Spleen (tissue), 11 donors: ENCODE measurements at regions not wholly inside any gene's neighbourhood (a gene's known extent, or its start where the extent isn't known, plus 50 kb on each side); places are given as distances from the start of the nearest gene placed in this dataset.

Experiments used
- DNase-seq: peaks from one replicate; pipeline ENCODE4 v3.0.0-alpha.2; 2020
- H3K27ac ChIP-seq, 8 donors: fragments of 200-600 bp; sonication (generic) in 7 of 8; 1 replicate in 4 of 8; 2 replicates in 4 of 8; pipeline versions ENCODE4 v1.5.0 to v1.8.0; 2016 to 2021; ENCODE audit warnings: inconsistent platforms in 4 of 8, mild to moderate bottlenecking in 4 of 8, moderate library complexity in 1 of 8
- H3K27me3 ChIP-seq, 7 donors: fragments of 200-600 bp; sonication (generic) in 6 of 7; replicated peaks in 1 of 7; 1 replicate in 4 of 7; 2 replicates in 3 of 7; pipeline versions ENCODE4 v1.5.0 to v1.8.0; 2016 to 2021; ENCODE audit warnings: inconsistent platforms in 3 of 7, mild to moderate bottlenecking in 1 of 7
- H3K36me3 ChIP-seq, 6 donors: fragments of 200-600 bp; sonication (generic) in 5 of 6; 1 replicate in 4 of 6; 2 replicates in 2 of 6; pipeline versions ENCODE4 v1.5.0 to v1.8.0; 2016 to 2021; ENCODE audit warnings: inconsistent platforms in 2 of 6
- H3K4me1 ChIP-seq, 6 donors: fragments of 200-600 bp; sonication (generic) in 5 of 6; 1 replicate in 3 of 6; 2 replicates in 3 of 6; pipeline versions ENCODE4 v1.5.0 to v1.8.0; 2016 to 2021; ENCODE audit warnings: inconsistent platforms in 3 of 6
- H3K4me3 ChIP-seq, 8 donors: fragments of 200-600 bp; sonication (generic) in 7 of 8; 1 replicate in 4 of 8; 2 replicates in 4 of 8; pipeline versions ENCODE4 v1.5.0 to v1.8.0; 2016 to 2021; ENCODE audit warnings: inconsistent platforms in 4 of 8, mild to moderate bottlenecking in 4 of 8, moderate library complexity in 2 of 8
- H3K9me3 ChIP-seq, 8 donors: fragments of 200-600 bp; sonication (generic) in 7 of 8; 1 replicate in 4 of 8; 2 replicates in 4 of 8; pipeline versions ENCODE4 v1.5.0 to v1.8.0; 2016 to 2021; ENCODE audit warnings: inconsistent platforms in 4 of 8
- CTCF ChIP-seq, 11 experiments: fragments of 200-600 bp in 7 of 11; fragments of 450-650 bp in 4 of 11; sonication (generic) in 4 of 11; IDR thresholded peaks in 8 of 11; conservative IDR thresholded peaks in 3 of 11; 1 replicate in 7 of 11; 2 replicates in 4 of 11; pipeline versions ENCODE4 v1.4.0 to v1.8.0; 2016 to 2021; ENCODE audit warnings: antibody characterized with exemption in 11 of 11, inconsistent platforms in 4 of 11, mild to moderate bottlenecking in 1 of 11
- POLR2A ChIP-seq, 3 donors: fragments of 450-650 bp; IDR thresholded peaks; one replicate each; pipeline ENCODE4 v1.5.1; 2017; ENCODE audit warnings: antibody characterized with exemption in 3 of 3, mild to moderate bottlenecking in 1 of 3
- POLR2AphosphoS5 ChIP-seq, 3 donors: sonication (generic); formaldehyde crosslinking; IDR thresholded peaks; one replicate each; pipeline ENCODE4 v1.5.1; 2017; ENCODE audit warnings: antibody characterized with exemption in 3 of 3
- WGBS, 5 donors: extraction: QIAGEN DNeasy Blood & Tissue Kit in 3 of 5; methylation state at CpG; one replicate each; pipeline versions ENCODE4 v1.1.5 to v1.1.7; 2013 to 2018; 5-methylcytosine and 5-hydroxymethylcytosine counted together
- intact Hi-C: fragments of 100-400 bp; cut with DNase I; formaldehyde crosslinking; loops from one replicate; pipeline ENCODE4 v1.15.0; 2023; ENCODE audit warnings: low total_unique reads
- donor health status: healthy with polysubstance abuse.
- donor health status: DM: no; HTN: no; CAD: no; lungs with moderate emphysema.
- donor health status: DM: no; HTN: no; CAD: no.
- donor health status: Bipolar disorder and iron deficiency.
- donor health status: healthy.
- donor health status: DM: no; HTN: no; CAD: no.
- donor health status: DM: yes; HTN: yes; CAD: no.

- DNase-seq = no peak
- H3K36me3 ChIP-seq = no peaks in the 10 kb centered on the region
- TF ChIP-seq POLR2A (IDR thresholded peaks at IDR 0.05) (no peak), CTCF (IDR thresholded peaks at IDR 0.05 in 8 of 11, conservative IDR thresholded peaks at IDR 0.05 in 3 of 11) (no peak), POLR2AphosphoS5 (IDR thresholded peaks at IDR 0.05) (no peak)
- H3K4me3 ChIP-seq = no peak overlapping the region
- peaks cover 0 to 6% (median 0%) of the 10 kb centered on the region in 7 donors for H3K27me3 ChIP-seq
- no peak overlapping the region for H3K27ac ChIP-seq
- 87 to 100% (median 94%) methylated on average over 1 to 5 of the region's 5 CpGs for WGBS, 5 donors
- intact Hi-C loops = no loop called here
- H3K4me1 ChIP-seq = peaks cover 0 to 5% (median 0%) of the 10 kb centered on the region in 6 donors
- H3K9me3 ChIP-seq = peaks cover 0 to 19% (median 13%) of the 10 kb centered on the region in 8 donors
These were observed 111.3 kb downstream of the KIF26A start for GRCh38 chr14:104249706-104250105.

GRCh38 chr14:104250175-104250574, 111.8 kb downstream of the KIF26A start:
- H3K4me1 ChIP-seq = peaks cover 0 to 5% (median 0%) of the 10 kb centered on the region in 6 donors
- H3K27me3 ChIP-seq = peaks cover 0 to 6% (median 0%) of the 10 kb centered on the region in 7 donors
- H3K4me3 ChIP-seq = no peak overlapping the region
- peaks cover 0 to 14% (median 9%) of the 10 kb centered on the region in 8 donors for H3K9me3 ChIP-seq
- no peaks in the 10 kb centered on the region for H3K36me3 ChIP-seq
- DNase-seq = no peak
- TF ChIP-seq CTCF (IDR thresholded peaks at IDR 0.05 in 8 of 11, conservative IDR thresholded peaks at IDR 0.05 in 3 of 11) (no peak), POLR2AphosphoS5 (IDR thresholded peaks at IDR 0.05) (no peak), POLR2A (IDR thresholded peaks at IDR 0.05) (no peak)
- intact Hi-C loops = no loop called here
- no peak overlapping the region for H3K27ac ChIP-seq
- 89 to 99% (median 95%) methylated on average over 6 to 8 of the region's 8 CpGs for WGBS, 5 donors

- TF ChIP-seq POLR2A (IDR thresholded peaks at IDR 0.05) = no peak
- no peak for TF ChIP-seq CTCF (IDR thresholded peaks at IDR 0.05 in 8 of 11, conservative IDR thresholded peaks at IDR 0.05 in 3 of 11)
- TF ChIP-seq POLR2AphosphoS5 (IDR thresholded peaks at IDR 0.05) = no peak
- Histone ChIP-seq H3K4me3 (no peak overlapping the region), H3K27ac (no peak overlapping the region), H3K4me1 (peaks cover 0 to 5% (median 0%) of the 10 kb centered on the region in 6 donors), H3K36me3 (no peaks in the 10 kb centered on the region), H3K9me3 (no peaks in the 10 kb centered on the region), H3K27me3 (peaks cover 0 to 25% (median 0%) of the 10 kb centered on the region in 7 donors)
- 85 to 91% (median 86%) methylated on average over 16 to 22 of the region's 22 CpGs for WGBS, 5 donors
- intact Hi-C loops = no loop called here
- no peak for DNase-seq
These were observed 114.1 kb downstream of the KIF26A start for GRCh38 chr14:104252256-104253215.

GRCh38 chr14:104253223-104253822, 114.9 kb downstream of the KIF26A start:
- Histone ChIP-seq H3K4me3 (no peak overlapping the region), H3K36me3 (no peaks in the 10 kb centered on the region), H3K4me1 (peaks cover 0 to 5% (median 0%) of the 10 kb centered on the region in 6 donors), H3K27ac (no peak overlapping the region), H3K27me3 (peaks cover 0 to 29% (median 0%) of the 10 kb centered on the region in 7 donors), H3K9me3 (peaks cover 0 to under 1% (median 0%) of the 10 kb centered on the region in 8 donors)
- no peak for DNase-seq
- WGBS, 5 donors = 76 to 92% (median 84%) methylated on average over 8 to 19 of the region's 19 CpGs
- intact Hi-C loops = no loop called here
- no peak for TF ChIP-seq POLR2A (IDR thresholded peaks at IDR 0.05)
